Esophagus muscularis mucosa (tissue), 4 donors: ENCODE measurements at regions not wholly inside any gene's neighbourhood (a gene's known extent, or its start where the extent isn't known, plus 50 kb on each side); places are given as distances from the start of the nearest gene placed in this dataset.

Source experiments
- DNase-seq: peaks from one replicate; pipeline ENCODE4 v3.0.0-alpha.2; 2017; ENCODE audit errors: extremely low spot score
- H3K27ac ChIP-seq, 4 donors: fragments of 200-600 bp; sonication (generic); replicated peaks in 1 of 4; 1 replicate in 3 of 4; 2 replicates in 1 of 4; pipeline ENCODE4 v1.5.1; 2016 to 2019; ENCODE audit warnings: mild to moderate bottlenecking in 1 of 4
- H3K27me3 ChIP-seq, 4 donors: fragments of 200-600 bp; sonication (generic); one replicate each; pipeline versions ENCODE4 v1.5.1 to v1.6.0; 2016 to 2019
- H3K36me3 ChIP-seq, 4 donors: fragments of 200-600 bp; sonication (generic); one replicate each; pipeline ENCODE4 v1.5.1; 2016 to 2019
- H3K4me1 ChIP-seq, 4 donors: fragments of 200-600 bp; sonication (generic); one replicate each; pipeline ENCODE4 v1.5.1; 2016 to 2019
- H3K4me3 ChIP-seq, 4 donors: fragments of 200-600 bp; sonication (generic); 1 replicate in 2 of 4; 2 replicates in 2 of 4; pipeline ENCODE4 v1.5.1; 2016 to 2019; ENCODE audit warnings: mild to moderate bottlenecking in 4 of 4, moderate library complexity in 1 of 4
- H3K9me3 ChIP-seq, 4 donors: fragments of 200-600 bp; sonication (generic); 1 replicate in 3 of 4; 2 replicates in 1 of 4; pipeline ENCODE4 v1.5.1; 2016 to 2019
- CTCF ChIP-seq, 3 experiments: fragments of 200-600 bp in 2 of 3; fragments of 450-650 bp in 1 of 3; sonication (generic) in 2 of 3; IDR thresholded peaks; one replicate each; pipeline ENCODE4 v1.5.1; 2017 to 2019; ENCODE audit warnings: antibody characterized with exemption in 3 of 3, mild to moderate bottlenecking in 2 of 3, moderate library complexity in 1 of 3
- EP300 ChIP-seq: sonication (generic); formaldehyde crosslinking; IDR thresholded peaks from one replicate; pipeline ENCODE4 v1.6.1; 2017; ENCODE audit warnings: antibody characterized with exemption
- POLR2A ChIP-seq: fragments of 450-650 bp; IDR thresholded peaks from one replicate; pipeline ENCODE4 v1.6.1; 2017; ENCODE audit warnings: antibody characterized with exemption, moderate library complexity, mild to moderate bottlenecking, low read depth
- POLR2AphosphoS5 ChIP-seq, 2 donors: sonication (generic); formaldehyde crosslinking; IDR thresholded peaks; one replicate each; pipeline ENCODE4 v1.6.1; 2017; ENCODE audit warnings: antibody characterized with exemption in 2 of 2
- WGBS: methylation state at CpG from one replicate; pipeline ENCODE4 v1.1.5; 2018; 5-methylcytosine and 5-hydroxymethylcytosine counted together
- intact Hi-C: fragments of 100-400 bp; cut with DNase I; formaldehyde crosslinking; loops from one replicate; pipeline ENCODE4 v1.15.1; 2023

- Histone ChIP-seq H3K9me3 (no peaks in the 10 kb centered on the region), H3K36me3 (no peaks in the 10 kb centered on the region), H3K4me1 (no peaks in the 10 kb centered on the region), H3K4me3 (no peak overlapping the region), H3K27me3 (no peaks in the 10 kb centered on the region), H3K27ac (no peak overlapping the region)
- TF ChIP-seq CTCF (IDR thresholded peaks at IDR 0.05) (no peak), EP300 (no peak), POLR2A (no peak), POLR2AphosphoS5 (IDR thresholded peaks at IDR 0.05) (no peak)
- no peak for DNase-seq
- WGBS = 76% methylated on average over 1 of the region's 1 CpG
- intact Hi-C loops = no loop called here
Measured at GRCh38 chr5:165083394-165083793, 1578.0 kb downstream of the MAT2B start.

GRCh38 chr5:165086465-165086864, 1581.0 kb downstream of the MAT2B start:
- H3K4me1 ChIP-seq = no peaks in the 10 kb centered on the region
- intact Hi-C loops = no loop called here
- H3K27ac ChIP-seq = no peak overlapping the region
- H3K4me3 ChIP-seq = no peak overlapping the region
- H3K9me3 ChIP-seq = no peaks in the 10 kb centered on the region
- WGBS = 78% methylated on average over 2 of the region's 2 CpGs
- H3K27me3 ChIP-seq = no peaks in the 10 kb centered on the region
- H3K36me3 ChIP-seq = no peaks in the 10 kb centered on the region
- DNase-seq = no peak
- TF ChIP-seq CTCF (IDR thresholded peaks at IDR 0.05) = no peak
- TF ChIP-seq POLR2AphosphoS5 (IDR thresholded peaks at IDR 0.05) = no peak
- TF ChIP-seq EP300 = no peak
- no peak for TF ChIP-seq POLR2A

- Histone ChIP-seq H3K27ac (no peak overlapping the region), H3K4me3 (no peak overlapping the region), H3K27me3 (no peaks in the 10 kb centered on the region), H3K36me3 (no peaks in the 10 kb centered on the region), H3K9me3 (no peaks in the 10 kb centered on the region), H3K4me1 (no peaks in the 10 kb centered on the region)
- intact Hi-C loops = no loop called here
- WGBS = 96% methylated on average over 1 of the region's 1 CpG
- TF ChIP-seq POLR2AphosphoS5 (IDR thresholded peaks at IDR 0.05) (no peak), EP300 (no peak), CTCF (IDR thresholded peaks at IDR 0.05) (no peak), POLR2A (no peak)
- DNase-seq = no peak
Measured at GRCh38 chr5:165094782-165095181, 1589.4 kb downstream of the MAT2B start.

- no peaks in the 10 kb centered on the region for H3K27me3 ChIP-seq
- no peaks in the 10 kb centered on the region for H3K36me3 ChIP-seq
- H3K4me3 ChIP-seq = no peak overlapping the region
- no peaks in the 10 kb centered on the region for H3K9me3 ChIP-seq
- TF ChIP-seq POLR2AphosphoS5 (IDR thresholded peaks at IDR 0.05) = no peak
- no peak for TF ChIP-seq CTCF (IDR thresholded peaks at IDR 0.05)
- TF ChIP-seq POLR2A = no peak
- TF ChIP-seq EP300 = no peak
- WGBS = 77% methylated on average over 3 of the region's 3 CpGs
- H3K4me1 ChIP-seq = no peaks in the 10 kb centered on the region
- intact Hi-C loops = no loop called here
- H3K27ac ChIP-seq = no peak overlapping the region
- no peak for DNase-seq
Measured at GRCh38 chr5:165101709-165102108, 1596.3 kb downstream of the MAT2B start.

GRCh38 chr5:165104611-165105010, 1599.2 kb downstream of the MAT2B start:
- Histone ChIP-seq H3K4me3 (no peak overlapping the region), H3K36me3 (no peaks in the 10 kb centered on the region), H3K9me3 (no peaks in the 10 kb centered on the region), H3K27ac (no peak overlapping the region), H3K4me1 (no peaks in the 10 kb centered on the region), H3K27me3 (no peaks in the 10 kb centered on the region)
- TF ChIP-seq CTCF (IDR thresholded peaks at IDR 0.05) (no peak), POLR2A (no peak), EP300 (no peak), POLR2AphosphoS5 (IDR thresholded peaks at IDR 0.05) (no peak)
- no peak for DNase-seq
- intact Hi-C loops = no loop called here
- WGBS = 58% methylated on average over 4 of the region's 4 CpGs
